ENCODE measurements at regions not wholly inside any gene's neighbourhood (a gene's known extent, or its start where the extent isn't known, plus 50 kb on each side); places are given as distances from the start of the nearest gene placed in this dataset.

DNA sequence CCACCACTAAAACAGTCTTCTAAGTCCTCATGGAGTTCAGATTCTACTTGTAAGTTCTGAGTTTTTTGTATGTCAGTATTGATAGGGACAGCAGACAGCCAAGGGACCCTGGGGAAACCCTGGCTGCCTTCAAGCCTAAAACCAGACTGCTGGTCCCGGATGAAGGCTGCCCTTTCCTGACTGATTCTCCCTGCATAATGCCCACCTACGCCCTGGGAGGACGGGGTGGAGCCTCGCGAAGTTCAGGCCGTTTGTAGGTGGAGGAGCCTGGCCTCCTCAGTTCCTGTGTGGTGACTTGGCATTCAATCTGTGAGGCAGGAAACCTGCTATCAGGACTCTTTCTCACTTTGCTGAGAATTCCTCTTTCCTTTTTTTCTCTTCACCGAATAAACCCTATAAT lies 120.3 kb upstream of the LGSN start:
- DNase-seq (ENCODE audit: low read depth in 2 of 2), result no peak
- no peak overlapping the region for H3K4me3 ChIP-seq (replicated peaks in 1 of 2; ENCODE audit: low read depth in 2 of 2, low read length in 2 of 2)
- TF ChIP-seq CTCF (IDR thresholded peaks at IDR 0.05; ENCODE audit: low read depth, low read length), result no peak

DNA sequence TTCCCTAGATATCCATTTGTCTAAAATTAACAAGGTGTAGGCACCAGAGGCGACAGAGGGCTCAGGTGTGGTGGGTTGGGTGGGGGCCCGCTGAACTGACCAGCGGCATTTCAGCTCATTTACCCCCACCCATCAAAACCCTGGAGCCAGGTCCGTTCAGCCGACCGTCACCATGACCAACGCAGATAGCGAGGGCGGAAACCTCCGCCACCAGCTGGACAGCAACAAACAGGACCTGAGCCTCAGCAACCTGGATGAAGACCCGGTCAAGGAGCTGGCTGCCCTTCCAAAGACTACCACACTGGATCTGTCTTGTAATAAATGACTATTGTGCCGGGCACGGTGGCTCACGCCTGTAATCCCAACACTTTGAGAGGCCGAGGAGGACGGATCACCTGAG lies 120.8 kb upstream of the LGSN start:
- no peak for TF ChIP-seq CTCF (IDR thresholded peaks at IDR 0.05; ENCODE audit: low read depth, low read length)
- H3K4me3 ChIP-seq (replicated peaks in 1 of 2; ENCODE audit: low read depth in 2 of 2, low read length in 2 of 2), result no peak overlapping the region
- DNase-seq (ENCODE audit: low read depth in 2 of 2), result no peak

- H3K4me3 ChIP-seq (replicated peaks in 1 of 2; ENCODE audit: low read depth in 2 of 2, low read length in 2 of 2), result no peak overlapping the region
- no peak for TF ChIP-seq CTCF (IDR thresholded peaks at IDR 0.05; ENCODE audit: low read depth, low read length)
- DNase-seq (ENCODE audit: low read depth in 2 of 2), result no peak
Measured at GRCh38 chr6:63441266-63441956, 121.6 kb upstream of the LGSN start.

- no peak for TF ChIP-seq CTCF (IDR thresholded peaks at IDR 0.05; ENCODE audit: low read depth, low read length)
- DNase-seq (ENCODE audit: low read depth in 2 of 2), result no peak
- H3K4me3 ChIP-seq (replicated peaks in 1 of 2; ENCODE audit: low read depth in 2 of 2, low read length in 2 of 2), result no peak overlapping the region
Measured at GRCh38 chr6:63442870-63443269, 123.1 kb upstream of the LGSN start.

DNA sequence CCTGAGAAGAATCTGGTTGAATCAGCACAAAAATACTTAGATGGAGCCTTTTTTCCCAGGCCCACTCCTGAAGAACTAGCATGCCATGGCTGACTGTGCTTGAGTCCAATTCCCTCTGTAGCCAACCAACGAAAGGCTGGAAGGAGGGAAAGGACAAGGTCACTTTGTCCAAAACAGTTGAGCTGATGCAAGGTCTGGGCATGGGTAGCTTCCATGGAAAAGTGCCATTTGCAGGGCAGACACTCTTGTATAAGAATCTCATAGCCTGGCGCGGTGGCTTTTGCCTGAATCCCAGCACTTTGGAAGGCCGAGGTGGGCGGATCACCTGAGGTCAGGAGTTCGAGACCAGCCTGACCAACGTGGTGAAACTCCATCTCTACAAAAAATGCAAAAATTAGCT lies 125.0 kb upstream of the LGSN start:
- H3K4me3 ChIP-seq (replicated peaks in 1 of 2; ENCODE audit: low read depth in 2 of 2, low read length in 2 of 2), result no peak overlapping the region
- TF ChIP-seq CTCF (IDR thresholded peaks at IDR 0.05; ENCODE audit: low read depth, low read length), result no peak
- DNase-seq (ENCODE audit: low read depth in 2 of 2), result no peak

GRCh38 chr6:63446405-63446804 lies 125.9 kb upstream of the LOC128125822 start:
- H3K4me3 ChIP-seq (replicated peaks in 1 of 2; ENCODE audit: low read depth in 2 of 2, low read length in 2 of 2), result no peak overlapping the region
- no peak for DNase-seq (ENCODE audit: low read depth in 2 of 2)
- TF ChIP-seq CTCF (IDR thresholded peaks at IDR 0.05; ENCODE audit: low read depth, low read length), result no peak

DNA sequence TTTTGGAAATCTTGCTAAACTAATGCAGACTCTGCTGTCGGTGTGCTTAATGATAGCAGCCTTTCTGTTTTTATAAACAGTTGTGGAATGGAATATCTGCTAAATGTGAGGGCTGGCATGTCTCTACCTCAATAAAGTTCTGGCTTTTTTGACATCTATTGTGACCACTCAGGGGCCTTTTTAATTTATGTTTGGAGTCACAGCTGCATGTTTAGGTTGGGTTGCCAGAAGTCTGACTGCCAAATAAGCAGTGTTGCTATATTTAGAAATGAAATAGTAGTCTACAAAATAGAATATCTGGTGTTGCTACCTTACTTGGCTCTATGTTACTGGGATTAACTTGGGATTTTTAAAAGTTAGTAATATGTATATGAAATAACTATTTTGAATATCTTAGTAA lies 125.1 kb upstream of the LOC128125822 start:
- no peak for DNase-seq (ENCODE audit: low read depth in 2 of 2)
- no peak overlapping the region for H3K4me3 ChIP-seq (replicated peaks in 1 of 2; ENCODE audit: low read depth in 2 of 2, low read length in 2 of 2)
- TF ChIP-seq CTCF (IDR thresholded peaks at IDR 0.05; ENCODE audit: low read depth, low read length), result no peak
